ENCODE measurements at regions not wholly inside any gene's neighbourhood (a gene's known extent, or its start where the extent isn't known, plus 50 kb on each side); places are given as distances from the start of the nearest gene placed in this dataset.
A peak's percentile ranks its signal among the peaks of the same experiment; 100 is the strongest.

DNA sequence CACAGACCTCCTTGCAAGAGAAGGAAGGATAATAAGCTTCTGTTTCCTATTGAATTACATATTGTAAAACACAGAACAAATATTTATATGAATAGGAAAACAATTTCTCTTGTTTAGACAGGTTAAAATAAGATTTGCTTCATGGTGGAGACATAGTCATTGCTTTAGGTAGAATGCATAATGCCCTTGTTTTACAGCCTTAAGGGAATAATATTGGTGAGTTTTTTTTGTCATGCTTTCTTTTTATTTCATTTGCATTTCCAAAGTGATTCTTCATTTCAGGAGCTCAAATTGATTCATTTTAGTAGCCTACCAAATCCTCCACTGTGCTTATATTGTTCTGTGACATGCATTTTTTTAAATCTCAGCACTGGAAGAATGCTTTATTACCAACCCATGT, 690.7 kb downstream of the OLFM4 start:
- Histone ChIP-seq H4K20me1 (ENCODE audit: low read depth) (no peaks in the 10 kb centered on the region), H3K27ac (no peak overlapping the region), H3K9me3 (ENCODE audit: low read depth) (no peaks in the 10 kb centered on the region), H3K9ac (no peak overlapping the region), H3K4me2 (no peak overlapping the region), H3K4me3 (no peak overlapping the region), H3K79me2 (ENCODE audit: low read depth) (no peaks in the 10 kb centered on the region), H3F3A (ENCODE audit: low read depth) (no peaks in the 10 kb centered on the region), H2AFZ (replicated peaks) (no peak overlapping the region), H3K36me3 (no peaks in the 10 kb centered on the region), H3K4me1 (no peaks in the 10 kb centered on the region), H3K27me3 (no peaks in the 10 kb centered on the region)
- H3K9me3 Mint-ChIP-seq = peaks cover 18% of the 10 kb centered on the region
- DNase-seq (ENCODE audit: low spot score) = no peak
- TF ChIP-seq EZH2 (IDR thresholded peaks at IDR 0.05) (no peak), CTCF (IDR thresholded peaks at IDR 0.05) (no peak), EZH2phosphoT487 (IDR thresholded peaks at IDR 0.05) (no peak)
- no peaks in the 10 kb centered on the region for H3K4me1 Mint-ChIP-seq
- no peaks in the 10 kb centered on the region for H3K27me3 Mint-ChIP-seq (ENCODE audit: insufficient read depth, low read depth)
- H3K4me3 Mint-ChIP-seq = no peak overlapping the region
- H3K36me3 Mint-ChIP-seq = no peaks in the 10 kb centered on the region
- no peak overlapping the region for H3K27ac Mint-ChIP-seq

GRCh38 chr13:53732664-53733063, 704.1 kb downstream of the OLFM4 start:
- H3K4me3 Mint-ChIP-seq = no peak overlapping the region
- TF ChIP-seq EZH2phosphoT487 (IDR thresholded peaks at IDR 0.05) (no peak), CTCF (IDR thresholded peaks at IDR 0.05) (no peak), EZH2 (IDR thresholded peaks at IDR 0.05) (no peak)
- Histone ChIP-seq H4K20me1 (ENCODE audit: low read depth) (no peaks in the 10 kb centered on the region), H3F3A (ENCODE audit: low read depth) (no peaks in the 10 kb centered on the region), H3K9me3 (ENCODE audit: low read depth) (no peaks in the 10 kb centered on the region), H3K4me2 (no peak overlapping the region), H3K27ac (no peak overlapping the region), H3K9ac (no peak overlapping the region), H3K36me3 (no peaks in the 10 kb centered on the region), H3K27me3 (no peaks in the 10 kb centered on the region), H2AFZ (replicated peaks) (no peak overlapping the region), H3K4me3 (no peak overlapping the region), H3K79me2 (ENCODE audit: low read depth) (no peaks in the 10 kb centered on the region), H3K4me1 (no peaks in the 10 kb centered on the region)
- no peaks in the 10 kb centered on the region for H3K4me1 Mint-ChIP-seq
- H3K36me3 Mint-ChIP-seq = no peaks in the 10 kb centered on the region
- DNase-seq (ENCODE audit: low spot score) = no peak
- H3K27ac Mint-ChIP-seq = no peak overlapping the region
- H3K27me3 Mint-ChIP-seq (ENCODE audit: insufficient read depth, low read depth) = no peaks in the 10 kb centered on the region
- no peaks in the 10 kb centered on the region for H3K9me3 Mint-ChIP-seq

DNA sequence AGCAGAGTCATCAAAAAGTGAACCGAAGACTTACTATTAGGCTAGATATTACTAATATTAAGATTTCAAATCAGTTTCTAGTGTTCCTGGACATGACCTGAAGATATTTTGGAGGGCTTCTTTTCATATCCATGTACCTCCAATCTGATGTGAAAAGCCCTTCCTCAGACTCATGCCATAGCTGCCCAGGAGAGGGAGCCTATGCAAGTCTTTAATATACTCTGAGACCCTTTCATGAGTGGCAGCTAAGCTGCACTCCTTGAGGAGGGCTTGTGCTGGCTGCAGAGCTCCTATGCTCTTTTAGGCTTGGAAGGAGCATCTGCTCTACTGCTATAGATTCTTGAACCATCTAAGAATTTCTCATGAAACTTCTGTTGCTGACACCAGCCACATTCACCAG, 715.3 kb downstream of the OLFM4 start:
- Mint-ChIP-seq H3K36me3 (no peaks in the 10 kb centered on the region), H3K4me1 (no peaks in the 10 kb centered on the region), H3K9me3 (no peaks in the 10 kb centered on the region), H3K27me3 (ENCODE audit: insufficient read depth, low read depth) (no peaks in the 10 kb centered on the region), H3K4me3 (no peak overlapping the region), H3K27ac (no peak overlapping the region)
- peak; percentile 18 for DNase-seq (ENCODE audit: low spot score)
- no peaks in the 10 kb centered on the region for H3K36me3 ChIP-seq
- H4K20me1 ChIP-seq (ENCODE audit: low read depth) = no peaks in the 10 kb centered on the region
- H3K27ac ChIP-seq = no peak overlapping the region
- no peaks in the 10 kb centered on the region for H3K79me2 ChIP-seq (ENCODE audit: low read depth)
- no peaks in the 10 kb centered on the region for H3K4me1 ChIP-seq
- H3K4me3 ChIP-seq = no peak overlapping the region
- TF ChIP-seq CTCF (IDR thresholded peaks at IDR 0.05) (peak; percentile 40), EZH2 (IDR thresholded peaks at IDR 0.05) (no peak), EZH2phosphoT487 (IDR thresholded peaks at IDR 0.05) (no peak)
- no peak overlapping the region for H3K4me2 ChIP-seq
- H3K9ac ChIP-seq = no peak overlapping the region
- no peaks in the 10 kb centered on the region for H3F3A ChIP-seq (ENCODE audit: low read depth)
- H3K27me3 ChIP-seq = no peaks in the 10 kb centered on the region
- H2AFZ ChIP-seq (replicated peaks) = no peak overlapping the region
- no peaks in the 10 kb centered on the region for H3K9me3 ChIP-seq (ENCODE audit: low read depth)

GRCh38 chr13:53747825-53748224, 719.2 kb downstream of the OLFM4 start:
- no peak overlapping the region for H3K4me2 ChIP-seq
- H3K9ac ChIP-seq = no peak overlapping the region
- H3F3A ChIP-seq (ENCODE audit: low read depth) = no peaks in the 10 kb centered on the region
- no peaks in the 10 kb centered on the region for H3K4me1 Mint-ChIP-seq
- DNase-seq (ENCODE audit: low spot score) = no peak
- H4K20me1 ChIP-seq (ENCODE audit: low read depth) = no peaks in the 10 kb centered on the region
- H3K4me3 Mint-ChIP-seq = no peak overlapping the region
- no peaks in the 10 kb centered on the region for H3K9me3 ChIP-seq (ENCODE audit: low read depth)
- H3K4me3 ChIP-seq = no peak overlapping the region
- H2AFZ ChIP-seq (replicated peaks) = no peak overlapping the region
- no peak overlapping the region for H3K27ac Mint-ChIP-seq
- no peak overlapping the region for H3K27ac ChIP-seq
- H3K79me2 ChIP-seq (ENCODE audit: low read depth) = no peaks in the 10 kb centered on the region
- H3K36me3 Mint-ChIP-seq = no peaks in the 10 kb centered on the region
- no peaks in the 10 kb centered on the region for H3K27me3 ChIP-seq
- peaks cover 3% of the 10 kb centered on the region for H3K9me3 Mint-ChIP-seq
- H3K36me3 ChIP-seq = no peaks in the 10 kb centered on the region
- no peaks in the 10 kb centered on the region for H3K27me3 Mint-ChIP-seq (ENCODE audit: insufficient read depth, low read depth)
- TF ChIP-seq EZH2phosphoT487 (IDR thresholded peaks at IDR 0.05) = no peak
- no peak for TF ChIP-seq CTCF (IDR thresholded peaks at IDR 0.05)
- TF ChIP-seq EZH2 (IDR thresholded peaks at IDR 0.05) = no peak
- H3K4me1 ChIP-seq = no peaks in the 10 kb centered on the region
